ENCODE measurements at regions not wholly inside any gene's neighbourhood (a gene's known extent, or its start where the extent isn't known, plus 50 kb on each side); places are given as distances from the start of the nearest gene placed in this dataset.

DNA sequence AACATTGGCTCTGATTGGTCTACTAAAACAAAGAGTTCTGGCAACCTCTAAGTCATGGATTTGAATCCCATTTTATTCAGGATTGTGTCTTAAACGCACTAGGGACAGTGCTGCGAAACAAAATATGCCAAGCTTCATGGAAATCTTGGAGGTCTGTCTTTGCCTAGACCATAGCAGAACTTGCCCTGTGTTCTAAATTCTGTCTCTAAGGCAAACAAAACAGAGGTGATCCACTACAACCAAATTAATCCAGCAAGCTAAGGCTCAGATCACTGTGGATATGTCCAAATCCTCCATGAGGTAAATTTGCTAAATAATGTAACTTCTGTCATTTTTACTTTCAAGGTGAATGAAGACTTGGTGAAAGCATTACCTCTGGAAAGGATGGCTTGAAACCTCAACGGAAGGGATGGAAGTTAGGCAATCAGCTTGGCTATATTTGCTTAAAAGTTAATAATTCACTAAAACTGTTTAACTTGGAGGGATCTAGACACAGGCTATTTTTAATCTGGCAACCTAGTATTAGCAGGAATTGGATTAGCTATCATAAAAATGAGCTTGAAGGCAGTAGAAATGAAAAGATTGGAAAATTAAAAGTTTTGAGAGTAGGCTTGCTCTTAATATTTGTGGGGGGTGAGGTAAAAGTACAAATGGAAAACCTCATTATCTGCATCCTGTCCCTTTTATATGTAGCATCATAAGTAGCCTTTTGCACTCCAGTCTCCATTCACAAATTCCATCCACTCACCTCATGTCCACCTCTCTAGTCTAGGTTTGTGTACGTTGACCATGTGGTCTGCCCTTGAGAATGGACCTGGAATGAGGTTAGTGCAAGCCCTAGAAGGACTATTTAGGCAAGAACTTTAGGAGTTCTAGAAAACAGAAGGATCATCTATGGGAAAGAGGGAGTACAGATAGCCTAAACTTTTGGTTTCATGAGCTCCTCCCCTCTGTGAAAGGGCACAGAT lies 176.2 kb downstream of the SMC2 start:
- DNase-seq (ENCODE audit: extremely low spot score): no peak
- CTCF ChIA-PET: no interaction called here
- POLR2A ChIA-PET: no interaction called here
- TF ChIP-seq HDGF (IDR thresholded peaks at IDR 0.05; ENCODE audit: borderline replicate concordance): no peak
- no peak for TF ChIP-seq TARDBP (IDR thresholded peaks at IDR 0.05)
- no peak for TF ChIP-seq ZNF384 (IDR thresholded peaks at IDR 0.05)
- TF ChIP-seq SP1 (IDR thresholded peaks at IDR 0.05): no peak
- TF ChIP-seq ARNT (IDR thresholded peaks at IDR 0.05): no peak

DNA sequence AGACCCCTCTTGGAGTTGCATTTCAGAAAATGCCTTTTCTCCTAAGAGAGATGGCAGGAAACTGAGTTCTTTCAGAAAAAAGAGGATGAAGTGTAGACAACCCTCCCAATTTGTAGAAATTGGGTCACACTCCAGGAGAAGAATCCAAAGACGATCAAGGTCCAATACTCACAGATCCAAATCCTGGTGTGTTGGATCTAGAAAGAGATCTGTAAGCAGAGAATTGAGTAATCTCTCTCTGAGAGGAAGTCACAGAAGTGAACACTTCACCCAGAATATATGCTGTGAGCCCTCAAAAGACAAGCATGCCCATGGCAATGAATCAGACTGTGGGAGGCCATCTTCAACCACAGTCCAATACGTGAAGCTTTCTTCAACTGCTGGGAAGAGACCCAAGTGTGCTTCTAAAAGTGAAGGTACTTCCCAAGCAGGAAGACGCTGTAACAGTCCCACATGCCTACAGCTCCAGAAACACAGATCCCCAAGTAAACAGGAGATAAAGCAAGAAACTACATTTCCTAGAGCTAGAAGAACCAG lies 182.7 kb downstream of the SMC2 start:
- DNase-seq (ENCODE audit: extremely low spot score): no peak
- TF ChIP-seq FOXK2 (IDR thresholded peaks at IDR 0.05): no peak
- no peak for TF ChIP-seq HDGF (IDR thresholded peaks at IDR 0.05; ENCODE audit: borderline replicate concordance)
- TF ChIP-seq FOXA1 (IDR thresholded peaks at IDR 0.05): no peak
- TF ChIP-seq CTBP1 (IDR thresholded peaks at IDR 0.05; ENCODE audit: borderline replicate concordance): no peak
- TF ChIP-seq FOXM1 (IDR thresholded peaks at IDR 0.05; ENCODE audit: borderline replicate concordance): no peak
- no peak for TF ChIP-seq PKNOX1 (IDR thresholded peaks at IDR 0.05)
- TF ChIP-seq ARNT (IDR thresholded peaks at IDR 0.05): no peak
- no peak for TF ChIP-seq SUZ12 (IDR thresholded peaks at IDR 0.05)
- TF ChIP-seq NFRKB (IDR thresholded peaks at IDR 0.05): no peak
- TF ChIP-seq L3MBTL2 (conservative IDR thresholded peaks at IDR 0.05): no peak
- no peak for TF ChIP-seq TARDBP (IDR thresholded peaks at IDR 0.05)
- TF ChIP-seq BHLHE40 (IDR thresholded peaks at IDR 0.05; ENCODE audit: borderline replicate concordance): no peak
- CTCF ChIA-PET: no interaction called here
- POLR2A ChIA-PET: no interaction called here

- POLR2A ChIA-PET: no interaction called here
Observed at GRCh38 chr9:104278929-104279496, 184.9 kb downstream of the SMC2 start.

DNA sequence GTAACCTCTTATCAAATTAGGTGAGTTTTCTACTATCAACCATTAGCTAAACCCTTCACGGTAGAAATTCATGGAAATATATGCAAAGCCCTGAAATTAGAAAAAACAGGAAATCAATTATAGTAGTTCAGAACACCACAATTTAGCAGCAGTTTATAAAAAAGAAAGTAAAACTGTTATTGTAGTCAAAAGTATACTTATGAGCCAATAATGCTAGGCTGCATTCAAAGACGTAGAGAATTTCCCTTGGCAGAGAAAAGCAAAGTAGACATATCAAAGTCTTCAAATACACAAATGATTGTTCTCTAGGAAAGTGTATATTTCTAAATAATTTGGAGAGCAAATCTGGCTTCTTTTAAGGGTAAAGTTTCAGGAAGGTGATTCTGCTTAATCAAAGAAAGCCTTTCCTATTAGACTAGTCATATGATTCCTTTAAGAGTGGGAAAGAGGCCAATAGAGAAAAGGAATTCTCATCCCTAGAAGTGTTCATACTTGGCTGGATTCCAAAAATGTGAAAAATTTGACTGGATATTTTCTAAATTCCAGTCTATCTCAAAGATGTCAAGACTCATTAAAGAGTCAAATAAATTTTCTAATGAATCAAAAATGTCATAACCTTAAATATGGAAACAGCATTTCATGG lies 185.5 kb downstream of the SMC2 start:
- TF ChIP-seq BHLHE40 (IDR thresholded peaks at IDR 0.05; ENCODE audit: borderline replicate concordance) (no peak), LEF1 (IDR thresholded peaks at IDR 0.05; ENCODE audit: borderline replicate concordance) (no peak), TARDBP (IDR thresholded peaks at IDR 0.05) (no peak), FOXK2 (IDR thresholded peaks at IDR 0.05) (no peak), FOXA1 (IDR thresholded peaks at IDR 0.05) (no peak), ZNF384 (IDR thresholded peaks at IDR 0.05) (no peak), CTBP1 (IDR thresholded peaks at IDR 0.05; ENCODE audit: borderline replicate concordance) (no peak), L3MBTL2 (conservative IDR thresholded peaks at IDR 0.05) (no peak), ELF4 (IDR thresholded peaks at IDR 0.05) (no peak), SUZ12 (IDR thresholded peaks at IDR 0.05) (no peak), PKNOX1 (IDR thresholded peaks at IDR 0.05) (no peak), HDGF (IDR thresholded peaks at IDR 0.05; ENCODE audit: borderline replicate concordance) (no peak), NFRKB (IDR thresholded peaks at IDR 0.05) (no peak), SP1 (IDR thresholded peaks at IDR 0.05) (no peak)
- POLR2A ChIA-PET: no interaction called here
- DNase-seq (ENCODE audit: extremely low spot score): no peak
- CTCF ChIA-PET: no interaction called here

More at GRCh38 chr9:104278929-104279496, 184.9 kb downstream of the SMC2 start:
- TF ChIP-seq FOXK2 (IDR thresholded peaks at IDR 0.05): no peak
- no peak for TF ChIP-seq LEF1 (IDR thresholded peaks at IDR 0.05; ENCODE audit: borderline replicate concordance)
- TF ChIP-seq NFRKB (IDR thresholded peaks at IDR 0.05): no peak
- TF ChIP-seq CTBP1 (IDR thresholded peaks at IDR 0.05; ENCODE audit: borderline replicate concordance): no peak
- no peak for TF ChIP-seq TARDBP (IDR thresholded peaks at IDR 0.05)
- TF ChIP-seq FOXA1 (IDR thresholded peaks at IDR 0.05): no peak
- TF ChIP-seq ARNT (IDR thresholded peaks at IDR 0.05): no peak
- no peak for TF ChIP-seq ELF4 (IDR thresholded peaks at IDR 0.05)
- TF ChIP-seq L3MBTL2 (conservative IDR thresholded peaks at IDR 0.05): no peak
- TF ChIP-seq SUZ12 (IDR thresholded peaks at IDR 0.05): no peak
- no peak for TF ChIP-seq SP1 (IDR thresholded peaks at IDR 0.05)
- no peak for TF ChIP-seq PKNOX1 (IDR thresholded peaks at IDR 0.05)
- TF ChIP-seq HDGF (IDR thresholded peaks at IDR 0.05; ENCODE audit: borderline replicate concordance): no peak
- no peak for TF ChIP-seq BHLHE40 (IDR thresholded peaks at IDR 0.05; ENCODE audit: borderline replicate concordance)
- TF ChIP-seq FOXM1 (IDR thresholded peaks at IDR 0.05; ENCODE audit: borderline replicate concordance): no peak
- no peak for TF ChIP-seq ZNF384 (IDR thresholded peaks at IDR 0.05)
- no peak for DNase-seq (ENCODE audit: extremely low spot score)
- CTCF ChIA-PET: no interaction called here

DNA sequence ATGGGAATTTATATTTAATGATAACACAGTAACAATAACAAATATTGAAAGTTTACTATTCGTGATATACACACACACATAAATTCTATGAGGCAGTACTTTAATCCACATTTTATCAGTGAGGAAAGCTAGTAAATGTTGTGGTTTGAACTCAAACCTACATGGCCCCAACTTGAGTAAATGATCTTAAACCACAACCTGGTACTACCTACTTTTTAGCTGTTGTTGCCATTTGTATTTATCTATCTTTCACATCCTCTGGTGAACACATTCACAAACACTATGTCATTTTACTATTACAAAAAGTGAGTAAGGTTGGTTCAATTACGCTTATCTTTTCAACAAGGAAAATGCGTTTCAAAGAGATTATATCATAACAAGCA lies 186.1 kb downstream of the SMC2 start:
- no peak for DNase-seq (ENCODE audit: extremely low spot score)
- POLR2A ChIA-PET: no interaction called here
- CTCF ChIA-PET: no interaction called here
- TF ChIP-seq L3MBTL2 (conservative IDR thresholded peaks at IDR 0.05): no peak
- no peak for TF ChIP-seq LEF1 (IDR thresholded peaks at IDR 0.05; ENCODE audit: borderline replicate concordance)
- no peak for TF ChIP-seq FOXK2 (IDR thresholded peaks at IDR 0.05)
- no peak for TF ChIP-seq FOXM1 (IDR thresholded peaks at IDR 0.05; ENCODE audit: borderline replicate concordance)
- no peak for TF ChIP-seq ARNT (IDR thresholded peaks at IDR 0.05)
- no peak for TF ChIP-seq BHLHE40 (IDR thresholded peaks at IDR 0.05; ENCODE audit: borderline replicate concordance)
- TF ChIP-seq FOXA1 (IDR thresholded peaks at IDR 0.05): no peak
